NCI-H524 treated with DMSO at 0.1 percent for 48 hours (cell line): ENCODE measurements at regions not wholly inside any gene's neighbourhood (a gene's known extent, or its start where the extent isn't known, plus 50 kb on each side); places are given as distances from the start of the nearest gene placed in this dataset.

Source experiments
- DNase-seq: peaks from one replicate; lab custom pipeline; 2025; lab: John Stamatoyannopoulos, UW

- DNase-seq = no peak
Measured at GRCh38 chr4:129420637-129421036, 324.7 kb downstream of the C4orf33 start.

DNA sequence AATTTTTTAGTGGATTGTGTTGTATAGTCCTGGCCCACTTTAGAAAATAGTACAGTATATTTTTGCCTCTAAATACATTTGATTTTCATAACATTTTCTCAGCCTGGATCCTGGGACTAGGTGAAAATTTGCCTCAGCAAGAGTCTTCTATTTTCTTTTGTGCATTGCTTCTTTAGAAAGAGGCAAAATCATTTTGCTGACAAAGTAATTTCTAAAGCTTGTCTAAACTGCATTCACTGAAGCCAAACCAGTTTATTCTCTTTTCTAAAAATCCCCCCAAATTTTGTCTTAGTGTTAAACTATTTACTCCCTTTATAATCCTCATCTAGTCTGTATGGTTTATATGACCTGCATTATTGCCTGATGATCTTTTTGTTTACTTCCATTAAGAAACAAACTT, 326.3 kb downstream of the C4orf33 start:
- DNase-seq = no peak

DNA sequence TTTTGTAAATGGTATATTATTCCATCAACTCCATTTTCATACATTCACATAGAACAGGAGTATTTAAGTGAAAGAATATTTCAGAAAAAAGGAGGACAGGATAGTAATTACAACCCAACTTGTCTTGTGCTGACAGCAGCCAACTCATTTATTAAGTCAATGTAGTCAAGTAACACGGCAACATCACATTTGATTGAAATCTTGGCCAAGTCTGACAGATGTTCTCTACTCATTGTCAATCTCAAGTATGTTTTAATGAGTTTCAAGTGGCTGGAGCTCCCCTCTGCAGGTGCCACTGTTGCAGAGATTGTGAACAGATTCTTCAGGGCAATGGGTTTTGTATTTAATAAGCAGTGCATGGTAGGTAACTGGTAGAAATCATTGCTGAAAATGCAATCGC, 332.5 kb downstream of the C4orf33 start:
- DNase-seq = peak; percentile 71

DNA sequence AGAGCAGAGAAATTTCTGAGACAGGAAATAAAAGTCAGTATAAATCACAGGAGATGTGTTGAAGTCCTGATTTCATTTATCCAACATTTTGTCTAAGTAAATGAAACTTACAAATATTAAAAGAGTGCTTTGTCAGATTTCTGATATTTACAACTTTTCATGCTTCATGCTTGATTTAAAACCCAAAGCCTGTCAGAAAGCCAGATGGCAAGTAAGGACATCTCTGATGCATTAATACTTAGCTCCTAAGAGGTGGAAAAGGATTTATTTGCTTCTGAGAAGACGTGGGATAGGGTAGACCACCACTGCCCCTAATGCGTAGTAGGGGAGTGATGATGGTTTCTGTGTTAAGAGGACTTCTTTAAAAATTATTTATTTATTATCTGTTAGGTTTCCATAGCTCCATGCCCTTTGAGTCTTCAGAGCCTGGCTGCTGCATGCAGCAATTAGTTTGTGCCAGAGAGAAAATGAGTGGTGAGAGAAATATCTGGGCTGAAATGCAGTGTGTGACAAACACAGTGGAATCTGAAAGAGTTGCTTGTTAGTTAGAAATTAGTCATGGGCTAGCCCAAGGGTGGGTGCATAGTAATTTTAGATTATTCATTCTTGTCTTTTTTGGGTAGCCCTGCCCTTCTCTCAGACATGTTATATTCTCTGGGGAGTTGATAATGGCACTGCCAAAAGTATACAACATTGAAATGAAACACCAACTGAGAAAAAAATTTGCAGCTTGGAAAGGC, 333.8 kb downstream of the C4orf33 start:
- no peak for DNase-seq

DNA sequence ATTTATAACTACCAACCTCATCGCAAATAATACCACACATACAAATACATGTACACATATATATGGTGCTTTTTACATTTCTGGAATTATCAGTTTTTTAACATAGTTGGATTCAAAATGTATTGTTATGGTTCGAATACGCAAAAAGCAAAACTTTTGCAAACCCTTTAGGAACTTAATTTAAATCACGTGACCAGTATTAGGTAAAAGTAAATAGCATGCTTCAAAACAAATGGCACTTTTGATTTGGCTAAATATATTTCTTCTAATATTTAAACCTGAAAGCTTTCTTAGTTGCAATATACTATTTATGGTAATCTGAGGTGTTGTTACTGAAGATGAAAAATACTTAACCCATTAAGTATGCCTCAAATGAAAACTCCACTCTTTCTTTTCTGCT, 341.4 kb downstream of the C4orf33 start:
- no peak for DNase-seq

DNA sequence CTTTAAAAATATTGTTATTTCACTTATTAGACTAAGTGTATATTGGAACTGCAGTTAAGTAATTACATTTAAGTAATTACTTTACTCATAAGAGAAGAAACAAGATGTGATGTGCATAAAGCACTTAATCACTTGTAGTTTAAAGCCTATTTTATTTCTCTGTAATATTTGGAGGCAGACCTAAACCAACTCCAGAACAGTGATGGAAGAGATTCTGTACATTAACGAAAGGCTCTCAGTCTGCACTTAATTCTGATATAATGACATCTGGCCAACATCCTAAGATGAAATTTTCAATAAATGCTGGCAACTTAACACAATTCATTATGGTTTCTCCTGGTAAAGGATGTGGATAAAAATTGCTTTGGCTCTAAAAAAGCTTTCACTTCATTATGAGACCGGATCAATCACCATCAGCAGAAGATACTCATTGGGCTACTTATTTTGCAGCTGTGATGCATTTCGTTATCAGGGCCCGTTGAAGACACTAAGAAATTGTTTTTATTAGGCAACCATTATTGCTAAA, 342.6 kb downstream of the C4orf33 start:
- DNase-seq = no peak

DNA sequence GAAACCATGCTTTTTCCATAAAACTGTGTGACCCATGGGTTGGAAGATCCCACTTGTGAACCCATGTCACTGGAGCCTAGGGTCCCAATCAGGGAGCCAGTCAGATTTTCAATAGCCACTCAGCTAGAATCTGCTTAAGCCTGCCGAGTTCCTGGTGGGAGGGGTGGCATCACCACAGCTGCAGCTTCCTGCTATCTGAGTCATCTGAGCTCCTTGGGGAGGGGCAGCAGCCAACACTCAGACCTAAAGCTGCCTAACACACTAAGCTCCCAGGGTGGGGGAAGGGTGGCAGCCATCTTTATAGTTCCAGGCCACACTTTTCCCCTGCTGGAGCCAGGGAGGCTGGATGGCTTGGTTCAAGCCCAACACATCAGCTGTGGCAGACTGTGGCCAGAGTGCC, 350.1 kb downstream of the C4orf33 start:
- no peak for DNase-seq

GRCh38 chr4:129453524-129454200, 357.7 kb downstream of the C4orf33 start:
- DNase-seq = peak; percentile 61

DNA sequence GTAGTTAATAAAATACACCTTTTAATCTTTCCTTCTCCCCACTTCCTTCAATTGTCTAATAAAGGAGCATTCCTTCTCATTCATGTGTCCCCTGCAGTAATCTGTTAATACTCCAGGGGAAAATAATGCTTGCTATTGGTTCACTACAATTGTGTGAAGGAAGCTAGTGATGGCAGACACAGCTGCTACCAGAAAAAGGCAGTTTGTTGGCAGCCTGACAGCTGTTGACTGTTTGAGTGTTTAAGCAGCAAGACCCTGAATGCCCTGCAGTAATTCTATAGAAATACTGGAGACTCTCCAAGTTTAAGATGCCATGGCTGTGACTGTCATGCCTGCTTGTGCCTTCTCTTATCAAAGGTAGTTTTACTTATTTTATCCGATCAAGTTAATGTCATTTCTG, 359.5 kb downstream of the C4orf33 start:
- peak; percentile 56 for DNase-seq

- no peak for DNase-seq
Measured at GRCh38 chr4:129468624-129469023, 372.7 kb downstream of the C4orf33 start.

DNA sequence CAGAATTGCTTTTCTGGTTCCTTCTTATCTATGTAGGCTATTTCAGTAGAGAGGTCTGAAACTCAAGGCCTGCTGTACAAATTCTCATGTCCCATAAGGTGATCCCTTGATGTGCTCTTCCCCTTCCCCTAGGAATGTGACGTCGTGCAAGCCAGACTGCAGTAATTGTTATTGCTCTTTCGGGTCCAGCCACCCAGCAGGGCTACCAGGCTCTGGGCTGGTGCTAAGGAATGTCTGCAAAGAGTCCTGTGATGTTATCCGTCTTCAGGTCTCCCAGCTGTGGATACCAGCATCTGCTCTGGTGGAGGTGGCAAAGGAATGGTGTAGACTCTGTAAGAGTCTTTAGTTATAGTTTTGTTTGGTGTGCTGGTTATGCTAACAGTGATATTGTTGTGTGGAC, 378.7 kb downstream of the C4orf33 start:
- no peak for DNase-seq

DNA sequence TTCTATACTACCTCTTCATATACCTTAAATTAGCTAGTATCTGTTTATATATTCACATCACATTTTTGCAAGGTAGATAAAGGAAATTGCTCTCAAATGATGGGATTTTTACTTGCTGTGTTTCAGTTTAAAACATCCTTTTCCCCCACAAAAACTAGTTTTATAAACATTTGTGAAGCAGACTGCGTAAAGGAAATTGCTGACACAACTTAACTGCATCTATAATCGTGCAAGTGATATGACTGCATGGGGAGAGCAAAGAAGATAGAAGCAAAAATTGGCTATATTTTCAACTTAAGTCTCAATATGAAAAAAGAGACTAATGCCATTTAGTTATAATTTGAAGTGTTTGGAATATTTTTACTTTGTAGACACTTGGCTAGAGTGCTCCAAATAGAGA, 385.2 kb downstream of the C4orf33 start:
- no peak for DNase-seq

DNA sequence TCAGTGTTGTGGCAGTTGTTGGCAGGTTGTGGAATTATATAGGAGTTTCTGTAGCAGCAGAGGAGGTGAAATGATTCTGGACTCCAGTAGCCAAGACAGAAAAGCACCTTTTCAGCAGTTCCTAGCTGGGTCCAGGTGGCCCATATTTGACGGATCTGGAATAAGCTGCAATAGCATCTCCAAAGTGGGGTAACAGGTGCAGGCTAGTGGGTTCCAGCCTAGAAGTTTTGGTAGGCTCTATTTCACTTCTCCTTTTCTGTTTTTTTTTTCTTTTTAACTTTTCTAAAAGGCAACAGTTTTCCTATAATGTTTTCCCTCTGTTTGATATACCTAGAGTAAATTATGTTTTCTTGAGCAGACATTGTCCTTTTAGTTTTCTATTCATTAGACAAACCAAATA, 392.5 kb downstream of the C4orf33 start:
- DNase-seq = no peak

DNA sequence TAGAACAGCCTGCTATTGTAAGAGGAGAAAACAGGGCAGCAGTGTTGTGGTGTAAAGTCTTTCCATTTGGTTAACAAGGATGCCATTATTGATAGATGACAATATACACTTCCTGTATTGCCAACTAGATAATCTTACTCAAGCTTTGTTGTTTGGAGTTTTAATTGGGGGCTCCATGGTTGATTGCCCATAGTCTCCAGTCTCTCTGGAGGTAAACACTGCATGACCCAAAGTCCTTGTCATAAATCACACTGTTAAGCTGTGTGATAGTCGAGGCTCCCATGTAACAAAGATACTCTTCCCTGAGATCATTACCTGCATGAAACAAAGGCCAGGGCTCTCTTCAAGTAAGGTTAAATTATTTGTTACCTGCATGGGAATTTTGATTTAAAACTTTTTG, 394.6 kb downstream of the C4orf33 start:
- no peak for DNase-seq

GRCh38 chr4:129498626-129499025, 402.7 kb downstream of the C4orf33 start:
- DNase-seq = no peak

GRCh38 chr4:129514852-129515251, 418.9 kb downstream of the C4orf33 start:
- no peak for DNase-seq

- DNase-seq = no peak
Measured at GRCh38 chr4:129515356-129515755, 419.4 kb downstream of the C4orf33 start.

DNA sequence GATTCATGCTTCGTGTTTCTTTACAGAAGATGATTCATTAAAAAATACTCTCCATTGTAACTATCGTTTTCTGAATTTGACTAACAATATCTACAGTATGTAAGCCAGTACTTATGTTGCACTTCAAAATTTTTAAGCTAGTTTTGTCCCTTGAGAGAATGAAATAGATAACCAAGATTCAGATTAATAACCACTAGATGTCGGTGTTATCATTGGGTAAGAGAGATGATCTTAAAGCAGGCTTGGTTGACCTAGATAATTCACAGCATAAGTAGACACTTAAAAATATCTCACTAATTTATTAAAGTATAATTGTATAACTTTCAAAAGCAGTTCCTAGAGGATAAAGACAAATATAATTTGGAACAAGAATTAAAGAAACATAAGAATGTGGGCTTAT, 430.9 kb downstream of the C4orf33 start:
- no peak for DNase-seq

DNA sequence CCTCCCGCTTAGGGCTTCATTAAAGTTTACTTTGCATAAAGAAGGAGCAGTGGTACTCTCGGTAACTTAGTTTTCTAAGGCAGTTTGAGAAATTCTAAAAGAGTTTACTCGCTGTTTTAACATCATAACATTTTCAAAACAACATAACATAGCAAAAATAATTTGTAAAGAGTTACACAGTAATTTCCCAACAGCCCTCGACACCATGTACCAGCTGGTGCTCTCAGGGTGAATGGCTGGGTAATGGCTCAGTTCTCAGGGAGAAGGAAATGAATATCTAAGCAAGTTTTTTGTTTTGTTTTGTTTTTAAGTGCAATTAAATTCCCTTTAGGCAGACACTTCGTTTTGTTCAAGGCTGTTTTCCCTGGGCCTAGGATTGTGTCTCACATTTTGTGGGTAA, 435.3 kb downstream of the C4orf33 start:
- no peak for DNase-seq

DNA sequence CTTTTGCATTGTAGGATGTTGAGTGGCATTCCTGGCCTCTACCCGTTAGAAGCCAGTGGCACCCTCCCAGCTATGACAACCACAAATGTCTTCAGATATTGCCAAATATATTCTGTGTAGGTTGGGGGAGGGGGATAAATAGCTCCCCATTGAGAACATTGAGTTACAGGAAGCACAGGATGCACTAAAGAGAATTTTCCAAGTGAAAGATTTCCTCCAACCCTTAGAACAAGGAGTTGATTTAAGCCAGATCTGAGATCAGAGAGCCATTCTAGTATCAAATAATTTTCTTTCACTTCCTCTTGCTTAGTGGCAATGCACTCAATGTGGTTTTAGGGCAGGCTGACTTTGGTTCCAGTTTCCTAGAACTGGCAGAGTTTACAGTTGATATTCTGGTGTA, 436.6 kb downstream of the C4orf33 start:
- no peak for DNase-seq

DNA sequence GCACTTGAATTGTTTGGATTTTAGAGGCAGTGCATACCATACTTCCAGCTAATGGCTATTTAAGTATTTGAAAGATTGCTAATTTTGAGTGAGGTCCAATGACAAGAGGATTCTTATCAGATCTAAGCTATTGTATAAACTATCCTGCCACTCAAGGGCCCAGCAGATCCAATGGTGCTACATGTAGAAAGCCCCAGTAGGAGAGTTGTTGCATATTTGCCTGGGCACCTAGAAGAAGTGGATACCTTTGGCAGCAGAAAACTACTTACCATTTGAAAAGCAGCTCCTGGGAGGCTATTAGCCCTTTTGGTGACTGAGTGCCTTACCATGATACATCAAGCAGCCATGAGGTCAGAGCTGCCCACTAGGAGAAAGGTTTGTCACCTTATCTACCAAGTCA, 447.3 kb downstream of the C4orf33 start:
- no peak for DNase-seq

GRCh38 chr4:129545599-129546278, 449.8 kb downstream of the C4orf33 start:
- no peak for DNase-seq

DNA sequence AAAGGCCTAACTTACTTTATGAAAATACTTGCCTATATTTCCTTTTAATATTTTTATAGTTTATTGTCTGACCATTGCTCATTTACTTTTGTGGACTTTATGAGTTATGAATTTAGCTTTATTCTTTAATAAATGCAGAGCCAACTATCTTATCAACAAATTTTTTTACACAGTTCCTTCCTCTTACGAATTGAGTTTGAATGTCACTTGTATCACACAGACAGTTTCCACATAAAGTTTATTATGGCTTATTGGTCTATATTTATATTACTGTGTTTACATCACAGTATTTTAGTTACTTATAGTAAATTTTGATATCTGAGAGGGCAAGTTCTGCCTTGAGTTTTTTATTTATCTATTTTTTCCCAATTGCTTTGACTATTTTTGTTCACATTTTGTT, 450.6 kb downstream of the C4orf33 start:
- no peak for DNase-seq
